B cell (primary cell): ENCODE measurements at regions not wholly inside any gene's neighbourhood (a gene's known extent, or its start where the extent isn't known, plus 50 kb on each side); places are given as distances from the start of the nearest gene placed in this dataset.

Experiments used
- CTCF ChIP-seq: fragments of 200-600 bp; IDR thresholded peaks from one replicate; pipeline ENCODE4 v1.8.0; 2022; ENCODE audit warnings: antibody characterized with exemption, mild to moderate bottlenecking
- EZH2 ChIP-seq: IDR thresholded peaks from 2 replicates; pipeline ENCODE4 v1.6.1; 2012; ENCODE audit warnings: borderline replicate concordance, low read depth, mild to moderate bottlenecking, moderate library complexity, low read length; ENCODE audit not compliant: insufficient read depth, poor library complexity, severe bottlenecking

- TF ChIP-seq EZH2 (no peak), CTCF (no peak)
These were observed 151.5 kb upstream of the SALL3 start for GRCh38 chr18:78828131-78828530.
